ENCODE measurements at regions not wholly inside any gene's neighbourhood (a gene's known extent, or its start where the extent isn't known, plus 50 kb on each side); places are given as distances from the start of the nearest gene placed in this dataset.

DNA sequence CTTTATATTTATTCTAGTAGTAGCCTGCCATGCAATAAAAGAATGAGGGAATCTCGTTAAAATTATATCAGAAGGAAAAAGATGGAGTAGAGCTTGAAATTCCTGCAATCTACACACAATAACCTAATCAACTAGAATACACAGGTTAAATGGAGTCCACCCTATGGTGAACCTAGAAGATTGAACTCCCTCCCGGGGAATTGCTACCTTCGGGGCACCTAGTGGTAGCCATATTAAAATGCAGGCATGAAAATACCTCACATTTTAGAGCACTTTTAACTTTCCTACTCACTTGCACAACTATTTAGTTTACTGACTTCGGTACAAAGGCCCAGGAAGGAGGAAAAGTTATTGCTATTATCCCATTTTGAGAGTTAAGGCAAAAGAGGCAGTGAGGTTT is 174.5 kb downstream of the SS18 start:
- no peaks in the 10 kb centered on the region for H3K79me2 ChIP-seq (ENCODE audit: low read depth)
- no peaks in the 10 kb centered on the region for H3F3A ChIP-seq (ENCODE audit: insufficient read depth, low read depth)
- ChIA-PET CTCF (no interaction called here), POLR2A (ENCODE audit: unreplicated experiment) (no interaction called here)
- no peaks in the 10 kb centered on the region for H3K4me1 ChIP-seq (replicated peaks; ENCODE audit: insufficient read depth)
- no peak overlapping the region for H3K4me2 ChIP-seq
- H3K9me2 ChIP-seq (ENCODE audit: insufficient read depth) = no peaks in the 10 kb centered on the region
- H3K36me3 ChIP-seq (ENCODE audit: low read depth) = no peaks in the 10 kb centered on the region
- H2AFZ ChIP-seq = no peak overlapping the region
- H3K27me3 ChIP-seq (ENCODE audit: insufficient read depth, low read depth) = no peaks in the 10 kb centered on the region
- H4K20me1 ChIP-seq (ENCODE audit: insufficient read depth) = no peaks in the 10 kb centered on the region
- no peak overlapping the region for H3K4me3 ChIP-seq
- no peak for TF ChIP-seq EZH2 (IDR thresholded peaks at IDR 0.05; ENCODE audit: low read depth)
- TF ChIP-seq, protein P1, sequence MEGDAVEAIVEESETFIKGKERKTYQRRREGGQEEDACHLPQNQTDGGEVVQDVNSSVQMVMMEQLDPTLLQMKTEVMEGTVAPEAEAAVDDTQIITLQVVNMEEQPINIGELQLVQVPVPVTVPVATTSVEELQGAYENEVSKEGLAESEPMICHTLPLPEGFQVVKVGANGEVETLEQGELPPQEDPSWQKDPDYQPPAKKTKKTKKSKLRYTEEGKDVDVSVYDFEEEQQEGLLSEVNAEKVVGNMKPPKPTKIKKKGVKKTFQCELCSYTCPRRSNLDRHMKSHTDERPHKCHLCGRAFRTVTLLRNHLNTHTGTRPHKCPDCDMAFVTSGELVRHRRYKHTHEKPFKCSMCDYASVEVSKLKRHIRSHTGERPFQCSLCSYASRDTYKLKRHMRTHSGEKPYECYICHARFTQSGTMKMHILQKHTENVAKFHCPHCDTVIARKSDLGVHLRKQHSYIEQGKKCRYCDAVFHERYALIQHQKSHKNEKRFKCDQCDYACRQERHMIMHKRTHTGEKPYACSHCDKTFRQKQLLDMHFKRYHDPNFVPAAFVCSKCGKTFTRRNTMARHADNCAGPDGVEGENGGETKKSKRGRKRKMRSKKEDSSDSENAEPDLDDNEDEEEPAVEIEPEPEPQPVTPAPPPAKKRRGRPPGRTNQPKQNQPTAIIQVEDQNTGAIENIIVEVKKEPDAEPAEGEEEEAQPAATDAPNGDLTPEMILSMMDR (conservative IDR thresholded peaks at IDR 0.05) = no peak
- no peak for DNase-seq
- intact Hi-C loops (cut with micrococcal nuclease; ENCODE audit: unreplicated experiment) = no loop called here
- no peaks in the 10 kb centered on the region for H3K9me3 ChIP-seq (ENCODE audit: insufficient read depth, low read depth)
- no peak overlapping the region for H3K27ac ChIP-seq
- no TSS peak for BruUV-seq (replicated peaks)

- Histone ChIP-seq H3K4me1 (replicated peaks; ENCODE audit: insufficient read depth) (no peaks in the 10 kb centered on the region), H3K27ac (no peak overlapping the region), H3K79me2 (ENCODE audit: low read depth) (no peaks in the 10 kb centered on the region), H3K4me3 (no peak overlapping the region), H3K4me2 (no peak overlapping the region), H3K9me3 (ENCODE audit: insufficient read depth, low read depth) (no peaks in the 10 kb centered on the region; the same call in 1 of the 2 replicates), H4K20me1 (ENCODE audit: insufficient read depth) (no peaks in the 10 kb centered on the region), H3K9me2 (ENCODE audit: insufficient read depth) (no peaks in the 10 kb centered on the region), H3F3A (ENCODE audit: insufficient read depth, low read depth) (no peaks in the 10 kb centered on the region), H2AFZ (no peak overlapping the region), H3K36me3 (ENCODE audit: low read depth) (no peaks in the 10 kb centered on the region), H3K27me3 (ENCODE audit: insufficient read depth, low read depth) (no peaks in the 10 kb centered on the region)
- no peak for TF ChIP-seq EZH2 (IDR thresholded peaks at IDR 0.05; ENCODE audit: low read depth)
- TF ChIP-seq, protein P1 (conservative IDR thresholded peaks at IDR 0.05) = no peak
- CTCF ChIA-PET = no interaction called here
- DNase-seq = no peak
- BruUV-seq (replicated peaks) = no TSS peak
- POLR2A ChIA-PET (ENCODE audit: unreplicated experiment) = no interaction called here
- intact Hi-C loops (cut with micrococcal nuclease; ENCODE audit: unreplicated experiment) = no loop called here
Measured at GRCh38 chr18:25898965-25899364, 191.4 kb downstream of the SS18 start.

DNA sequence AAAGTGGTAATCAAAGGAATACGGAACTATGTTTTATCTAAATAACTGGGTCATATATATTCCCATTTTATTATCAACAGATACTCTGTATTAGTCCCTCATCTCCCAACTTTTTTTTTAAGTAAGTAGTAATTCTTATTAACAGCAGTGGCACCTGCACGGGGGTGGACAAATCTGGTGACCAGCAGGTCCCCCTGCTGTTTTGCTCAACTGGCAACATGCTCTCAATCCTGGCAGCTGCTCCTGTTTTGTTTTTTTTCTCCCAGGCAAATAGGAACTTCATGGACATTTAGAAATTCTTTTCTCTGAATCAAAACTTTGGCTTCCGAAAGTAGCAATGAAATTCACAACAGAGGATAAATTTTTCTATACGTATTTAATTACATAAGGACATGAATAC is 193.5 kb downstream of the SS18 start:
- no TSS peak for BruUV-seq (replicated peaks)
- H3K9me3 ChIP-seq (ENCODE audit: insufficient read depth, low read depth) = no peaks in the 10 kb centered on the region; the same call in 1 of the 2 replicates
- ChIA-PET POLR2A (ENCODE audit: unreplicated experiment) (no interaction called here), CTCF (no interaction called here)
- H3K4me1 ChIP-seq (replicated peaks; ENCODE audit: insufficient read depth) = no peaks in the 10 kb centered on the region
- H3K4me3 ChIP-seq = no peak overlapping the region
- DNase-seq = no peak
- no peak overlapping the region for H2AFZ ChIP-seq
- H4K20me1 ChIP-seq (ENCODE audit: insufficient read depth) = no peaks in the 10 kb centered on the region
- no peak overlapping the region for H3K27ac ChIP-seq
- TF ChIP-seq, protein P1 (conservative IDR thresholded peaks at IDR 0.05) = no peak
- TF ChIP-seq EZH2 (IDR thresholded peaks at IDR 0.05; ENCODE audit: low read depth) = no peak
- no peaks in the 10 kb centered on the region for H3K79me2 ChIP-seq (ENCODE audit: low read depth)
- intact Hi-C loops (cut with micrococcal nuclease; ENCODE audit: unreplicated experiment) = no loop called here
- no peaks in the 10 kb centered on the region for H3K9me2 ChIP-seq (ENCODE audit: insufficient read depth)
- no peaks in the 10 kb centered on the region for H3F3A ChIP-seq (ENCODE audit: insufficient read depth, low read depth)
- no peak overlapping the region for H3K4me2 ChIP-seq
- no peaks in the 10 kb centered on the region for H3K36me3 ChIP-seq (ENCODE audit: low read depth)
- H3K27me3 ChIP-seq (ENCODE audit: insufficient read depth, low read depth) = 0 out of 2 replicates have a peak, but pooled peaks cover 13% of the 10 kb centered on the region

Data from PC-9 (cell line).